ENCODE measurements at regions not wholly inside any gene's neighbourhood (a gene's known extent, or its start where the extent isn't known, plus 50 kb on each side); places are given as distances from the start of the nearest gene placed in this dataset.

GRCh38 chr3:73908218-73908617, 283.5 kb upstream of the PDZRN3 start:
- CTCF ChIA-PET, result no interaction called here
- FAIRE-seq (no peak), DNase-seq (ENCODE audit: low read depth in 1 of 2, low spot score in 1 of 2) (no peak), ATAC-seq (no peak)
- POLR2A ChIA-PET, result no interaction called here
- Histone ChIP-seq H3K4me3 (no peak overlapping the region), H3K4me1 (no peaks in the 10 kb centered on the region), H3K27ac (no peak overlapping the region), H3K4me2 (no peak overlapping the region), H3K9me3 (no peaks in the 10 kb centered on the region)
- TF ChIP-seq NR3C1 (IDR thresholded peaks at IDR 0.05) (no peak), BHLHE40 (IDR thresholded peaks at IDR 0.05; ENCODE audit: low read depth, low read length) (no peak), HMGXB4 (CRISPR knock-in tag; IDR thresholded peaks at IDR 0.05; ENCODE audit: borderline replicate concordance) (no peak), HOXA7 (CRISPR knock-in tag; IDR thresholded peaks at IDR 0.05) (no peak), ZSCAN20 (CRISPR knock-in tag; IDR thresholded peaks at IDR 0.05) (no peak), SREBF2 (IDR thresholded peaks at IDR 0.05) (no peak), HOXB13 (CRISPR knock-in tag; IDR thresholded peaks at IDR 0.05; ENCODE audit: low read depth) (no peak), CTCF (IDR thresholded peaks at IDR 0.05) (no peak), KDM1A (IDR thresholded peaks at IDR 0.05; ENCODE audit: low read depth) (no peak), FOXS1 (CRISPR knock-in tag; IDR thresholded peaks at IDR 0.05) (no peak), RNF2 (IDR thresholded peaks at IDR 0.05; ENCODE audit: borderline replicate concordance, low read depth) (no peak), E2F6 (IDR thresholded peaks at IDR 0.05; ENCODE audit: borderline replicate concordance, low read depth) (no peak), REST (IDR thresholded peaks at IDR 0.05) (no peak), MAFK (IDR thresholded peaks at IDR 0.05; ENCODE audit: partially characterized antibody) (no peak), HEYL (CRISPR knock-in tag; IDR thresholded peaks at IDR 0.05) (no peak), RCOR1 (IDR thresholded peaks at IDR 0.05; ENCODE audit: low read depth, low read length) (no peak), RAD21 (conservative IDR thresholded peaks at IDR 0.05 in 1 of 2, IDR thresholded peaks at IDR 0.05 in 1 of 2) (no peak), RARB (CRISPR knock-in tag; IDR thresholded peaks at IDR 0.05) (no peak)
- WGBS (ENCODE audit: missing lambda C conversion rate), result 4% methylated on average over 3 of the region's 3 CpGs

GRCh38 chr3:73901686-73902085, 276.9 kb upstream of the PDZRN3 start:
- no peaks in the 10 kb centered on the region for H3K9me3 ChIP-seq
- H3K4me2 ChIP-seq, result no peak overlapping the region
- no peak for TF ChIP-seq ZFP36 (IDR thresholded peaks at IDR 0.05; ENCODE audit: borderline replicate concordance, partially characterized antibody)
- TF ChIP-seq EHF (CRISPR knock-in tag; IDR thresholded peaks at IDR 0.05), result no peak
- no peak for TF ChIP-seq ESRRA (IDR thresholded peaks at IDR 0.05; ENCODE audit: borderline replicate concordance, low read length)
- TF ChIP-seq ELK1 (IDR thresholded peaks at IDR 0.05; ENCODE audit: low read depth, low read length), result no peak
- TF ChIP-seq RFX5 (IDR thresholded peaks at IDR 0.05), result no peak
- no peak for TF ChIP-seq BCL3 (IDR thresholded peaks at IDR 0.05)
- no peak for TF ChIP-seq HMGXB4 (CRISPR knock-in tag; IDR thresholded peaks at IDR 0.05; ENCODE audit: borderline replicate concordance)
- no peak for TF ChIP-seq NFE2L2 (conservative IDR thresholded peaks at IDR 0.05; ENCODE audit: low read length)
- no peaks in the 10 kb centered on the region for H3K4me1 ChIP-seq
- H3K4me3 ChIP-seq, result no peak overlapping the region
- no peak for ATAC-seq
- H3K27ac ChIP-seq, result no peak overlapping the region
- WGBS (ENCODE audit: missing lambda C conversion rate), result 0% methylated on average over 2 of the region's 2 CpGs
- POLR2A ChIA-PET, result no interaction called here
- CTCF ChIA-PET, result no interaction called here
- FAIRE-seq, result no peak
- DNase-seq (ENCODE audit: low read depth in 1 of 2, low spot score in 1 of 2), result no peak
